ENCODE measurements at regions not wholly inside any gene's neighbourhood (a gene's known extent, or its start where the extent isn't known, plus 50 kb on each side); places are given as distances from the start of the nearest gene placed in this dataset.

- peaks cover 10% of the 10 kb centered on the region for H3K36me3 Mint-ChIP-seq (ENCODE audit: insufficient read depth, unreplicated experiment)
- H3K27ac Mint-ChIP-seq (ENCODE audit: unreplicated experiment): no peak overlapping the region
- BruUV-seq (replicated peaks): no TSS peak
- Histone ChIP-seq H3K4me1 (peaks cover 50% of the 10 kb centered on the region), H3K27me3 (replicated peaks; ENCODE audit: control insufficient read depth, insufficient read depth, low read length) (no peaks in the 10 kb centered on the region), H3K4me3 (ENCODE audit: low read depth, low read length) (no peak overlapping the region), H3K36me3 (ENCODE audit: control insufficient read depth, insufficient read depth, low read length) (no peaks in the 10 kb centered on the region), H3K9me3 (no peaks in the 10 kb centered on the region)
- peaks cover 36% of the 10 kb centered on the region for H3K4me1 Mint-ChIP-seq (ENCODE audit: low read depth, unreplicated experiment)
- peaks cover 35% of the 10 kb centered on the region for H3K9me3 Mint-ChIP-seq (ENCODE audit: unreplicated experiment)
- TF ChIP-seq CTCF (IDR thresholded peaks at IDR 0.05; ENCODE audit: insufficient read depth in 1 of 2, low read depth in 1 of 2, low read length in 1 of 2, severe bottlenecking in 1 of 2, unreplicated experiment in 1 of 2): no peak
- H3K4me3 Mint-ChIP-seq (ENCODE audit: unreplicated experiment): no peak overlapping the region
- DNase-seq: no peak
- ChIA-PET POLR2A (no interaction called here), CTCF (no interaction called here)
- H3K27me3 Mint-ChIP-seq (ENCODE audit: insufficient read depth, unreplicated experiment): no peaks in the 10 kb centered on the region
- intact Hi-C loops (cut with micrococcal nuclease; ENCODE audit: unreplicated experiment): loop anchor here (10.0 kb wide), 1 partner anchor 1002 kb away; the partner anchor contains the start of gene ID2
Measured at GRCh38 chr2:7683196-7683595, 766.0 kb downstream of the RNF144A start.

GRCh38 chr2:7683708-7684107 lies 766.5 kb downstream of the RNF144A start:
- H3K4me1 ChIP-seq: peaks cover 50% of the 10 kb centered on the region
- H3K4me1 Mint-ChIP-seq (ENCODE audit: low read depth, unreplicated experiment): peaks cover 36% of the 10 kb centered on the region
- H3K9me3 ChIP-seq: no peaks in the 10 kb centered on the region
- H3K4me3 Mint-ChIP-seq (ENCODE audit: unreplicated experiment): no peak overlapping the region
- H3K4me3 ChIP-seq (ENCODE audit: low read depth, low read length): no peak overlapping the region
- H3K36me3 ChIP-seq (ENCODE audit: control insufficient read depth, insufficient read depth, low read length): no peaks in the 10 kb centered on the region
- no peak for DNase-seq
- POLR2A ChIA-PET: no interaction called here
- intact Hi-C loops (cut with micrococcal nuclease; ENCODE audit: unreplicated experiment): loop anchor here (10.0 kb wide), 1 partner anchor 1001 kb away; the partner anchor contains the start of gene ID2
- TF ChIP-seq CTCF (IDR thresholded peaks at IDR 0.05; ENCODE audit: insufficient read depth in 1 of 2, low read depth in 1 of 2, low read length in 1 of 2, severe bottlenecking in 1 of 2, unreplicated experiment in 1 of 2): no peak
- H3K9me3 Mint-ChIP-seq (ENCODE audit: unreplicated experiment): peaks cover 32% of the 10 kb centered on the region
- no peaks in the 10 kb centered on the region for H3K27me3 Mint-ChIP-seq (ENCODE audit: insufficient read depth, unreplicated experiment)
- no peaks in the 10 kb centered on the region for H3K27me3 ChIP-seq (replicated peaks; ENCODE audit: control insufficient read depth, insufficient read depth, low read length)
- CTCF ChIA-PET: no interaction called here
- peaks cover 7% of the 10 kb centered on the region for H3K36me3 Mint-ChIP-seq (ENCODE audit: insufficient read depth, unreplicated experiment)
- H3K27ac Mint-ChIP-seq (ENCODE audit: unreplicated experiment): no peak overlapping the region
- no TSS peak for BruUV-seq (replicated peaks)

GRCh38 chr2:7685342-7686015 lies 768.3 kb downstream of the RNF144A start:
- H3K27ac Mint-ChIP-seq (ENCODE audit: unreplicated experiment): peak overlapping the region; percentile 96
- H3K4me1 Mint-ChIP-seq (ENCODE audit: low read depth, unreplicated experiment): peaks cover 36% of the 10 kb centered on the region
- H3K36me3 Mint-ChIP-seq (ENCODE audit: insufficient read depth, unreplicated experiment): peaks cover 6% of the 10 kb centered on the region
- ChIA-PET POLR2A (interaction anchor here (0.6 kb wide), 1 partner anchor 993 kb away, joined by 4 read pairs; no protein-coding TSS in a partner anchor), CTCF (no interaction called here)
- H3K4me3 ChIP-seq (ENCODE audit: low read depth, low read length): no peak overlapping the region
- H3K27me3 ChIP-seq (replicated peaks; ENCODE audit: control insufficient read depth, insufficient read depth, low read length): no peaks in the 10 kb centered on the region
- no TSS peak for BruUV-seq (replicated peaks)
- peak overlapping the region; percentile 45 for H3K4me3 Mint-ChIP-seq (ENCODE audit: unreplicated experiment)
- H3K9me3 ChIP-seq: no peaks in the 10 kb centered on the region
- H3K27me3 Mint-ChIP-seq (ENCODE audit: insufficient read depth, unreplicated experiment): no peaks in the 10 kb centered on the region
- peak; percentile 73 to 78 for DNase-seq
- H3K9me3 Mint-ChIP-seq (ENCODE audit: unreplicated experiment): peaks cover 32% of the 10 kb centered on the region
- no peak for TF ChIP-seq CTCF (IDR thresholded peaks at IDR 0.05; ENCODE audit: insufficient read depth in 1 of 2, low read depth in 1 of 2, low read length in 1 of 2, severe bottlenecking in 1 of 2, unreplicated experiment in 1 of 2)
- H3K4me1 ChIP-seq: peaks cover 50% of the 10 kb centered on the region
- intact Hi-C loops (cut with micrococcal nuclease; ENCODE audit: unreplicated experiment): loop anchor here (10.0 kb wide), 1 partner anchor 999 kb away; the partner anchor contains the start of gene ID2
- no peaks in the 10 kb centered on the region for H3K36me3 ChIP-seq (ENCODE audit: control insufficient read depth, insufficient read depth, low read length)

Measured in Caco-2 (cell line).